ENCODE measurements at regions not wholly inside any gene's neighbourhood (a gene's known extent, or its start where the extent isn't known, plus 50 kb on each side); places are given as distances from the start of the nearest gene placed in this dataset.

DNA sequence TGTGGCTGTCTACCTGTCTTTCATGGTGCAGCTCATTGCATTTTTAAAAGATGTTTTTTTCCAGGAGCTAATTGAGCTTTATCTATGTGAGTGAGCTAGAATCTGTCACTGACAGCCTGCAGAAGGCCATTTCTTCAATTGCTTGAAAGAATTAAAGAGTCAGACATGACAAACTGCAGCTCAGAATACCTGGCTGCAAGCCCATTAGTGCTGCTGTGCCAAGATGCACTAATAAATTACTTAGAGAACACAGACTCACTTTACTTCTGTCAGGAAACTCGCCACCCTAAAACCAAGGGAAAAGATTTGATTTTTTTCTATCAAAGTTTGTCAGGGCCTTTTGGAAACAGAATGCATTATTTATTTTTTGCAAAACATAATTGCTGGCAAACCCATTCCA lies 368.3 kb downstream of the CAAP1 start:
- Histone ChIP-seq H3K27ac (ENCODE audit: low read depth, low read length) (no peak overlapping the region), H3K4me1 (ENCODE audit: control insufficient read depth, low read length) (no peaks in the 10 kb centered on the region), H4K20me1 (ENCODE audit: control insufficient read depth, insufficient read depth, low read depth, low read length) (no peaks in the 10 kb centered on the region), H3K36me3 (ENCODE audit: control insufficient read depth, low read length) (no peaks in the 10 kb centered on the region), H3K4me3 (ENCODE audit: low read length) (no peak overlapping the region), H3K9me3 (ENCODE audit: control insufficient read depth, insufficient read depth, low read length) (no peaks in the 10 kb centered on the region), H3K9me2 (replicated peaks; ENCODE audit: control insufficient read depth, low read length) (no peaks in the 10 kb centered on the region), H3K4me2 (ENCODE audit: low read length) (no peak overlapping the region), H3K79me2 (ENCODE audit: control insufficient read depth, low read length) (no peaks in the 10 kb centered on the region), H3K27me3 (ENCODE audit: control insufficient read depth, low read length) (no peaks in the 10 kb centered on the region), H3F3A (ENCODE audit: control insufficient read depth, insufficient read depth) (no peaks in the 10 kb centered on the region)
- TF ChIP-seq CTCF (IDR thresholded peaks at IDR 0.05; ENCODE audit: low read depth, low read length, poor library complexity, severe bottlenecking) (no peak), EZH2phosphoT487 (IDR thresholded peaks at IDR 0.05; ENCODE audit: borderline replicate concordance, low read length) (no peak)

- no peaks in the 10 kb centered on the region for H3K36me3 ChIP-seq (ENCODE audit: control insufficient read depth, low read length)
- H3K4me2 ChIP-seq (ENCODE audit: low read length) = no peak overlapping the region
- no peaks in the 10 kb centered on the region for H3K79me2 ChIP-seq (ENCODE audit: control insufficient read depth, low read length)
- H3K4me1 ChIP-seq (ENCODE audit: control insufficient read depth, low read length) = no peaks in the 10 kb centered on the region
- no peak overlapping the region for H3K4me3 ChIP-seq (ENCODE audit: low read length)
- H3K27me3 ChIP-seq (ENCODE audit: control insufficient read depth, low read length) = no peaks in the 10 kb centered on the region
- H3K9me2 ChIP-seq (replicated peaks; ENCODE audit: control insufficient read depth, low read length) = no peaks in the 10 kb centered on the region
- no peak overlapping the region for H3K27ac ChIP-seq (ENCODE audit: low read depth, low read length)
- TF ChIP-seq CTCF (IDR thresholded peaks at IDR 0.05; ENCODE audit: low read depth, low read length, poor library complexity, severe bottlenecking) = no peak
- no peak for TF ChIP-seq EZH2phosphoT487 (IDR thresholded peaks at IDR 0.05; ENCODE audit: borderline replicate concordance, low read length)
- H3K9me3 ChIP-seq (ENCODE audit: control insufficient read depth, insufficient read depth, low read length) = no peaks in the 10 kb centered on the region
- no peaks in the 10 kb centered on the region for H3F3A ChIP-seq (ENCODE audit: control insufficient read depth, insufficient read depth)
- no peaks in the 10 kb centered on the region for H4K20me1 ChIP-seq (ENCODE audit: control insufficient read depth, insufficient read depth, low read depth, low read length)
Observed at GRCh38 chr9:26523577-26523976, 369.0 kb downstream of the CAAP1 start.

DNA sequence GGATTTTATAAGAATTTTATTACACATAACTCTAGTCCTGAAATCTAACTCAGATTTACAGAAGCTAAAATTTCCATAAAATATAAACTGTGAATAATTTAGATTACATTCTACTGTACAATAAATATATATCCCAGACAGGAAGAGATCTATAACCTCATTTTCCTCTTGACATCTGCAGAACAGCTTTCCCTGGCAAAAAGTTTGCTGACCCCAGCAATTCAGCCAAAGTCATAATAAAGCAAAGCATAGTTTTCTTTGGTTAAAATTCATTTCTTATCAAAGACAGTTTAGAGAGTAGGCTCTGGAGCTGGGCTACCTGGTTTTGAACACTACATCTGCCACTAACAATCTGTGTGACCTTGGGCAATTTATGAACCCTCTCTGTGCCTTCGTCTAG lies 372.5 kb downstream of the CAAP1 start:
- Histone ChIP-seq H3K27ac (ENCODE audit: low read depth, low read length) (no peak overlapping the region), H4K20me1 (ENCODE audit: control insufficient read depth, insufficient read depth, low read depth, low read length) (no peaks in the 10 kb centered on the region), H3F3A (ENCODE audit: control insufficient read depth, insufficient read depth) (no peaks in the 10 kb centered on the region), H3K4me1 (ENCODE audit: control insufficient read depth, low read length) (no peaks in the 10 kb centered on the region), H3K4me3 (ENCODE audit: low read length) (no peak overlapping the region), H3K79me2 (ENCODE audit: control insufficient read depth, low read length) (no peaks in the 10 kb centered on the region), H3K4me2 (ENCODE audit: low read length) (no peak overlapping the region), H3K9me2 (replicated peaks; ENCODE audit: control insufficient read depth, low read length) (no peaks in the 10 kb centered on the region; the same call in 1 of the 2 replicates), H3K9me3 (ENCODE audit: control insufficient read depth, insufficient read depth, low read length) (no peaks in the 10 kb centered on the region), H3K36me3 (ENCODE audit: control insufficient read depth, low read length) (no peaks in the 10 kb centered on the region), H3K27me3 (ENCODE audit: control insufficient read depth, low read length) (no peaks in the 10 kb centered on the region)
- TF ChIP-seq CTCF (IDR thresholded peaks at IDR 0.05; ENCODE audit: low read depth, low read length, poor library complexity, severe bottlenecking) = no peak
